HL-60 (cell line): ENCODE measurements at regions not wholly inside any gene's neighbourhood (a gene's known extent, or its start where the extent isn't known, plus 50 kb on each side); places are given as distances from the start of the nearest gene placed in this dataset.

Source experiments
- CTCF ChIP-seq: IDR thresholded peaks from one replicate; pipeline ENCODE4 v1.5.1; 2011; ENCODE audit warnings: low read length, control low read depth, inconsistent platforms; ENCODE audit not compliant: insufficient read depth
- GABPA ChIP-seq: IDR thresholded peaks from 2 replicates; pipeline ENCODE4 v1.6.1; 2012; ENCODE audit warnings: low read depth
- POLR2AphosphoS5 ChIP-seq: IDR thresholded peaks from 2 replicates; pipeline ENCODE4 v1.6.1; 2012; ENCODE audit warnings: low read depth
- REST ChIP-seq: IDR thresholded peaks from 2 replicates; pipeline ENCODE4 v1.6.1; 2012; ENCODE audit warnings: low read depth; ENCODE audit not compliant: insufficient replicate concordance

GRCh38 chr11:70605846-70606245 is 207.5 kb downstream of the CTTN start:
- TF ChIP-seq CTCF: no peak
- TF ChIP-seq POLR2AphosphoS5: no peak
- TF ChIP-seq REST: no peak
- TF ChIP-seq GABPA: no peak
